ENCODE measurements at regions not wholly inside any gene's neighbourhood (a gene's known extent, or its start where the extent isn't known, plus 50 kb on each side); places are given as distances from the start of the nearest gene placed in this dataset.
"Not testable (repeated sequence)": the region's sequence is repeated elsewhere in the genome, so short reads cannot be mapped to it uniquely, and the experiment has no call there.

- Histone ChIP-seq H3K27ac (no peak overlapping the region), H3K9me3 (no peaks in the 10 kb centered on the region), H3K4me3 (no peak overlapping the region), H3K27me3 (no peaks in the 10 kb centered on the region), H3K4me1 (no peaks in the 10 kb centered on the region), H3K36me3 (no peaks in the 10 kb centered on the region)
- DNase-seq, result no peak
- intact Hi-C loops (cut with DNase I; ENCODE audit: low total_unique reads) (no loop called here), in situ Hi-C loops (cut with MboI; ENCODE audit: low pct_ligation_motif_present in 1 of 4, low pct_unique_long_range_greater_than_20kb in 1 of 4, low sequenced_read_pairs in 3 of 4) (no loop called here)
- 76% methylated on average over 2 of the region's 2 CpGs; no CpG with 5 or more reads in 1 of the 2 donors for whole genome bisulfite sequencing, 2 donors (ENCODE audit: low coverage in 1 of 2)
- TF ChIP-seq POLR2A (IDR thresholded peaks at IDR 0.05) (no peak), POLR2AphosphoS5 (IDR thresholded peaks at IDR 0.05) (no peak), EP300 (IDR thresholded peaks at IDR 0.05; ENCODE audit: low read depth) (no peak)
- TF ChIP-seq, protein P1, sequence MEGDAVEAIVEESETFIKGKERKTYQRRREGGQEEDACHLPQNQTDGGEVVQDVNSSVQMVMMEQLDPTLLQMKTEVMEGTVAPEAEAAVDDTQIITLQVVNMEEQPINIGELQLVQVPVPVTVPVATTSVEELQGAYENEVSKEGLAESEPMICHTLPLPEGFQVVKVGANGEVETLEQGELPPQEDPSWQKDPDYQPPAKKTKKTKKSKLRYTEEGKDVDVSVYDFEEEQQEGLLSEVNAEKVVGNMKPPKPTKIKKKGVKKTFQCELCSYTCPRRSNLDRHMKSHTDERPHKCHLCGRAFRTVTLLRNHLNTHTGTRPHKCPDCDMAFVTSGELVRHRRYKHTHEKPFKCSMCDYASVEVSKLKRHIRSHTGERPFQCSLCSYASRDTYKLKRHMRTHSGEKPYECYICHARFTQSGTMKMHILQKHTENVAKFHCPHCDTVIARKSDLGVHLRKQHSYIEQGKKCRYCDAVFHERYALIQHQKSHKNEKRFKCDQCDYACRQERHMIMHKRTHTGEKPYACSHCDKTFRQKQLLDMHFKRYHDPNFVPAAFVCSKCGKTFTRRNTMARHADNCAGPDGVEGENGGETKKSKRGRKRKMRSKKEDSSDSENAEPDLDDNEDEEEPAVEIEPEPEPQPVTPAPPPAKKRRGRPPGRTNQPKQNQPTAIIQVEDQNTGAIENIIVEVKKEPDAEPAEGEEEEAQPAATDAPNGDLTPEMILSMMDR (IDR thresholded peaks at IDR 0.05), result no peak
Measured at GRCh38 chr7:42560866-42561265, 323.9 kb upstream of the GLI3 start.

DNA sequence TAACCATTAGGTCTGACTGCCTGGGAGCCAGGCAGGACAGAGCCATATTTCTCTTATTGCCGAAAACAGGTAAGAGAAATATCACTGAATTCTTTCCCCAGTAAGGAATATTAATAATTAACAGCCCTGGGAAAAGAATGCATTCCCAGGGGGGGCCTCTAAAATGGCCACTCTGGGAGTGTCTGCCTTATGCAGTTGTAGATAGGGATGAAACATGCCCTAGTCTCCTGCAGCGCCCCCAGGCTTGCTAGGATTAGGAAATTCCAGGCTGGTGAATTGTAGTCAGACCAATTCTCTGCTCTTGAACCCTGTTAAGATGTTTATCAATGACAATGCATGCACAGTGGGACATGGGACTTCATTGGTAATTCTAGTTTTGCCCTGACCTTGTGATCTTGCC is 317.9 kb upstream of the GLI3 start:
- in situ Hi-C loops (cut with MboI; ENCODE audit: low pct_ligation_motif_present in 1 of 4, low pct_unique_long_range_greater_than_20kb in 1 of 4, low sequenced_read_pairs in 3 of 4); H3K27me3 ChIP-seq; H3K4me3 ChIP-seq; H3K36me3 ChIP-seq; intact Hi-C loops (cut with DNase I; ENCODE audit: low total_unique reads); H3K27ac ChIP-seq; DNase-seq; H3K9me3 ChIP-seq; H3K4me1 ChIP-seq: not testable (repeated sequence)
- 83% methylated on average over 2 of the region's 2 CpGs; no CpG with 5 or more reads in 1 of the 2 donors for WGBS, 2 donors (ENCODE audit: low coverage in 1 of 2)

DNA sequence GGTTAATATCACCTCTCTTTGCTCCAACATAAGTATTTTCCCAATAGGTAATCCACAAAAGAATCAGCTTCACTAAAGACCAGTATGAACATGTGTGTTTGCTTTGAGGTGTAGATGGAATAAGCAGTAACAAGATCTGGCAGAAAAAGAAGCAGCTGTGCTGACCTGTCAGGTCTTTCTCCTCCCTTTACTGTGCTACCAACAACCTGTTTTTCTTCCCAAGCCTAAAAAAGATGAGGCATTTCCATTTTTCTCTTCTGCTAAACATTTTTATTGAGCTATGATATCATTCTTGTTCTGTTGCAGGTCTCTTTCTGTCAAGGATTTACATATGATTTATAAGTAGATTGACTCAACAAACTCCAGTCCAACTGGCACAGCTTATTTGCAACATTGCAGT is 315.2 kb upstream of the GLI3 start:
- in situ Hi-C loops (cut with MboI; ENCODE audit: low pct_ligation_motif_present in 1 of 4, low pct_unique_long_range_greater_than_20kb in 1 of 4, low sequenced_read_pairs in 3 of 4), result no loop called here
- no peaks in the 10 kb centered on the region for H3K27me3 ChIP-seq
- no peak for DNase-seq
- no peak for TF ChIP-seq POLR2A (IDR thresholded peaks at IDR 0.05)
- TF ChIP-seq POLR2AphosphoS5 (IDR thresholded peaks at IDR 0.05), result no peak
- TF ChIP-seq EP300 (IDR thresholded peaks at IDR 0.05; ENCODE audit: low read depth), result no peak
- TF ChIP-seq, protein P1 (IDR thresholded peaks at IDR 0.05), result no peak
- intact Hi-C loops (cut with DNase I; ENCODE audit: low total_unique reads), result no loop called here
- no peaks in the 10 kb centered on the region for H3K4me1 ChIP-seq
- no peaks in the 10 kb centered on the region for H3K9me3 ChIP-seq
- H3K36me3 ChIP-seq, result no peaks in the 10 kb centered on the region
- no peak overlapping the region for H3K4me3 ChIP-seq
- H3K27ac ChIP-seq, result no peak overlapping the region

DNA sequence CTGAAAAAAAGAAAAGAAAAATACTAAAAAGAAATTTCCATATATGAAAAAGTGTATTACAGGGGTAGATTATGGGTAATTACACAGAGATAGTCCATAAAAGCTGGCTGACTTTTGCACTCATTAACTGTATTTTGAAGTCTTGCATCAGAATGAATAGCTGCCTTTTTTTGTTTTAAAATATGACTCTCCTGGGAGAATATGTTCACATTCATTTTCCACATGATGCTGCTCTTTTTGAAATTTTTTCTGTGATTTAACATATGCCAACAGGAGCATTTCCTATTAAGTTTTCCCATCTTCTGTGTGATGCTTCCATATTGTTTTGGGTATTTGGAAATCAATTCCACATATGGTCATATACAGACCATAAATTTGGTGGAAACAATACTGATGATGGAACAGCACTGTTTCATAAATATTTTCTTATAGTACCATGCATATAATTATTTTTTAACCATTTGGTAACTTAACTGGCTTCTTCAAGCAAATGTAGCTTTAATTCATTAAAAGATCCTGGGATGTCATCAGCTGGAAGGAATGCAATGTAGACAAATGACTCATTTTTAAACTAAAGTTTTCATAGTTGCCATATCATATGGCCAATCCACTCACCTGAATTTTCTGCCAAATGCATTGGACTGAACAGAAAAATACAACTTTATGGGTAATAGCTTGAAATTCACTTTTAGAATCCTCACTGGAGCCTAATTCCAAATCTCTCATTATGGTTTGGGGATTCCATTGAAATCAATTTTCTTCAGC is 313.9 kb upstream of the GLI3 start:
- H3K4me3 ChIP-seq, result no peak overlapping the region
- no peaks in the 10 kb centered on the region for H3K9me3 ChIP-seq
- DNase-seq, result no peak
- H3K27me3 ChIP-seq, result no peaks in the 10 kb centered on the region
- TF ChIP-seq POLR2AphosphoS5 (IDR thresholded peaks at IDR 0.05), result no peak
- no peak for TF ChIP-seq POLR2A (IDR thresholded peaks at IDR 0.05)
- no peak for TF ChIP-seq EP300 (IDR thresholded peaks at IDR 0.05; ENCODE audit: low read depth)
- TF ChIP-seq, protein P1 (IDR thresholded peaks at IDR 0.05), result no peak
- intact Hi-C loops (cut with DNase I; ENCODE audit: low total_unique reads) (no loop called here), in situ Hi-C loops (cut with MboI; ENCODE audit: low pct_ligation_motif_present in 1 of 4, low pct_unique_long_range_greater_than_20kb in 1 of 4, low sequenced_read_pairs in 3 of 4) (no loop called here)
- H3K27ac ChIP-seq, result no peak overlapping the region
- no peaks in the 10 kb centered on the region for H3K4me1 ChIP-seq
- H3K36me3 ChIP-seq, result no peaks in the 10 kb centered on the region

All from transverse colon (tissue), 4 donors.